NOMO-1 treated with DMSO at 0.1 percent for 48 hours (cell line): ENCODE measurements at regions not wholly inside any gene's neighbourhood (a gene's known extent, or its start where the extent isn't known, plus 50 kb on each side); places are given as distances from the start of the nearest gene placed in this dataset.
A peak's percentile ranks its signal among the peaks of the same experiment; 100 is the strongest.

Source experiments
- DNase-seq: peaks from one replicate; lab custom pipeline; 2025; ENCODE audit not compliant: unreplicated experiment; lab: John Stamatoyannopoulos, UW

- no peak for DNase-seq
Observed at GRCh38 chr4:123737156-123737555, 340.6 kb downstream of the SPRY1 start.

- no peak for DNase-seq
Observed at GRCh38 chr4:123739806-123740205, 343.2 kb downstream of the SPRY1 start.

- DNase-seq, result no peak
Observed at GRCh38 chr4:123740236-123740635, 343.6 kb downstream of the SPRY1 start.

GRCh38 chr4:123741906-123742305 is 345.3 kb downstream of the SPRY1 start:
- no peak for DNase-seq

GRCh38 chr4:123743848-123744247 is 347.3 kb downstream of the SPRY1 start:
- DNase-seq, result no peak

GRCh38 chr4:123744664-123745290 is 348.2 kb downstream of the SPRY1 start:
- peak; percentile 8 for DNase-seq

GRCh38 chr4:123747016-123747415 is 350.4 kb downstream of the SPRY1 start:
- no peak for DNase-seq

- no peak for DNase-seq
Observed at GRCh38 chr4:123748806-123749205, 352.2 kb downstream of the SPRY1 start.

GRCh38 chr4:123749383-123749782 is 352.8 kb downstream of the SPRY1 start:
- no peak for DNase-seq

GRCh38 chr4:123750044-123750443 is 353.4 kb downstream of the SPRY1 start:
- no peak for DNase-seq

GRCh38 chr4:123755655-123756054 is 359.1 kb downstream of the SPRY1 start:
- no peak for DNase-seq

GRCh38 chr4:123767806-123768205 is 371.2 kb downstream of the SPRY1 start:
- no peak for DNase-seq

GRCh38 chr4:123770884-123771283 is 374.3 kb downstream of the SPRY1 start:
- no peak for DNase-seq

GRCh38 chr4:123776267-123776666 is 379.7 kb downstream of the SPRY1 start:
- peak; percentile 56 for DNase-seq

GRCh38 chr4:123777373-123777772 is 380.8 kb downstream of the SPRY1 start:
- DNase-seq, result no peak

GRCh38 chr4:123783151-123783790 is 386.7 kb downstream of the SPRY1 start:
- no peak for DNase-seq

- no peak for DNase-seq
Observed at GRCh38 chr4:123783921-123784320, 387.3 kb downstream of the SPRY1 start.

- DNase-seq, result no peak
Observed at GRCh38 chr4:123784626-123785025, 388.0 kb downstream of the SPRY1 start.

- DNase-seq, result no peak
Observed at GRCh38 chr4:123785538-123785937, 388.9 kb downstream of the SPRY1 start.

GRCh38 chr4:123786163-123786915 is 389.7 kb downstream of the SPRY1 start:
- DNase-seq, result no peak

- no peak for DNase-seq
Observed at GRCh38 chr4:123786920-123787319, 390.3 kb downstream of the SPRY1 start.

- DNase-seq, result no peak
Observed at GRCh38 chr4:123787512-123788080, 391.0 kb downstream of the SPRY1 start.
